SJSA1 (cell line): ENCODE measurements at regions not wholly inside any gene's neighbourhood (a gene's known extent, or its start where the extent isn't known, plus 50 kb on each side); places are given as distances from the start of the nearest gene placed in this dataset.
A peak's percentile ranks its signal among the peaks of the same experiment; 100 is the strongest.

ENCODE experiments used
- DNase-seq, 2 experiments: peaks; one replicate each; pipeline ENCODE4 v3.0.0-alpha.2; 2015 to 2020; ENCODE audit warnings: low spot score in 2 of 2, low read depth in 1 of 2
- H3K27ac ChIP-seq: fragments of 250-450 bp; sonication (Bioruptor Pico); 2 replicates; pipeline ENCODE4 v1.5.1; 2020; ENCODE audit warnings: mild to moderate bottlenecking, moderate library complexity
- H3K27me3 ChIP-seq: fragments of 250-450 bp; sonication (Bioruptor Pico); replicated peaks from 2 replicates; pipeline ENCODE4 v1.5.1; 2020; ENCODE audit warnings: mild to moderate bottlenecking, moderate library complexity
- H3K36me3 ChIP-seq: fragments of 250-450 bp; sonication (Bioruptor Pico); 2 replicates; pipeline ENCODE4 v1.5.1; 2020; ENCODE audit warnings: mild to moderate bottlenecking
- H3K4me1 ChIP-seq: fragments of 250-450 bp; sonication (Bioruptor Pico); replicated peaks from 2 replicates; pipeline ENCODE4 v1.6.1; 2021; ENCODE audit warnings: mild to moderate bottlenecking
- H3K4me3 ChIP-seq: fragments of 250-450 bp; sonication (Bioruptor Pico); 2 replicates; pipeline ENCODE4 v1.5.1; 2020; ENCODE audit warnings: mild to moderate bottlenecking
- H3K9me3 ChIP-seq: fragments of 250-450 bp; sonication (Bioruptor Pico); replicated peaks from 2 replicates; pipeline ENCODE4 v1.5.1; 2020; ENCODE audit warnings: mild to moderate bottlenecking

DNA sequence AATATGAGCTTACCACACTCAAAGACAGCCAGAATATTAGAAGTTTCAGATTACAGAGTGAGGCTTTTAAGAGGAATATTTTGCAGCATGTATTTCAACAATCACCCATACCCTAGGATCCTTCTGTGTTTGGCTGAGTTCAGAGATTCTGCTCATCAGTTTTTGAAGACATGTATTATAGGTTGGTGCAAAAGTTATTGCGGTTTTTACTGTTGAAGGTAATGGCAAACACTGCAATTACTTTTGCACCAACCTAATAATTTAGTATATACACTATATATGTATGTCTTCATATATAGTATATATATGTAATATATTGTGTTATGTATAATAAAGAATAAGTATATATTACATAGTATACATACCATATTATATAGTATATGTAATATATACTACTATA is 435.1 kb downstream of the IRS2 start:
- DNase-seq: no peak
- Histone ChIP-seq H3K9me3 (no peaks in the 10 kb centered on the region), H3K4me3 (no peak overlapping the region), H3K4me1 (peaks cover 31% of the 10 kb centered on the region), H3K27ac (no peak overlapping the region), H3K27me3 (no peaks in the 10 kb centered on the region), H3K36me3 (no peaks in the 10 kb centered on the region)

DNA sequence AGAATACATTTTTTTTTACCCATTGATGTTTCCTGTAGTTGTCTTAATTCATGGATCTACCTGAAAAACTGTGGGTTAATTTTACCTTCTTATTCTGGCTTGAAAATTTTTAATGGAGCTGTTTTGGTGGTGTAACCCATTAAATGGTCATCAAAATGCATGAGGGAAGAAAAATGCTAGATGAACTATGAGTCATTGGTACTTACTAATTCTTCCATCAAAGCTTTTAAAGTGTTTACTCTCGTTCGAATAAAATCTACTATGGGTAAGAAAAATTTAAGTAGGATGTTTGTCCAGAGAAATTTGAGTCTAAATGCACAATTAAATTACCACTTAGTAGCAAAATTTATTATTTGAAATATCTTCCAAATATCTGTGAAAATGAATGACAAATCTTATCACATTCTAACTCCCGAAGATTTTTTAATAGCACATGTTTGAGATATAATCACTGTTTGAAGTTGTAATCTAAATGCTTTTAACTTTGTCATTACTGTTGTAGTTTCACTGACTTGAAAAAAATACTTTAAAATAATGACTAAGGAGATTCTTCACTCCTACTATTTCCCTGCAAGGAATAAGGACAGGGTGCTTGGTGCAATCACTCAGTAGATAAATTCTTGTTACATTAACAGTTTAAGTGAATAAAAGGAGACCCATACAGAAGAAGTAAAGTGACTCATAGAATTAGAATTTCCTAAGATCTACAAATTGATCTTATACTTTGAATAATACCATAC is 437.7 kb downstream of the IRS2 start:
- H3K4me1 ChIP-seq: peaks cover 55% of the 10 kb centered on the region
- no peaks in the 10 kb centered on the region for H3K27me3 ChIP-seq
- H3K4me3 ChIP-seq: no peak overlapping the region
- no peaks in the 10 kb centered on the region for H3K9me3 ChIP-seq
- peak; percentile 64 to 94 for DNase-seq
- H3K36me3 ChIP-seq: no peaks in the 10 kb centered on the region
- H3K27ac ChIP-seq: peak overlapping the region; percentile 54

DNA sequence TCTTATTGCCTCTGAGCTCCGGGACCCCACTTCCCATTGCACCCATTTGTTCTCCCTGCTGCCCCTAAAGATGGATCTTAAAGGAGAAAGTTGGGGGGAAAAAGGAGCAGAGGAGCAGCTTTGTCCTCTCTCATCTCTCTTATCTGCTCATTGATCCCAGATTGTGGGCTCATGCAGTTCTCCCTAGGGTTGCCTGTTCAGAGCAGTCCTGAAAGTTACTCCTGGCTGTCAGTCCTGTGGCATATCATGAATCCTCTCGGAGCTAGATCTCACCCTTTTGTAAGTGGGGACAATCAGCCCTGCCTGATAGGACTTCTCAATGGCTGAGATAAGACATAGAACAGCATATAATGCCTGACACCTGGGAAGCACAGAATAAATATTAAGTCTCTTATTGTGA is 440.3 kb downstream of the IRS2 start:
- peak in 1 of 2 experiments; percentile 55 for DNase-seq
- Histone ChIP-seq H3K4me3 (no peak overlapping the region), H3K27ac (peak overlapping the region; percentile 71), H3K9me3 (no peaks in the 10 kb centered on the region), H3K4me1 (peaks cover 55% of the 10 kb centered on the region), H3K27me3 (no peaks in the 10 kb centered on the region), H3K36me3 (no peaks in the 10 kb centered on the region)

DNA sequence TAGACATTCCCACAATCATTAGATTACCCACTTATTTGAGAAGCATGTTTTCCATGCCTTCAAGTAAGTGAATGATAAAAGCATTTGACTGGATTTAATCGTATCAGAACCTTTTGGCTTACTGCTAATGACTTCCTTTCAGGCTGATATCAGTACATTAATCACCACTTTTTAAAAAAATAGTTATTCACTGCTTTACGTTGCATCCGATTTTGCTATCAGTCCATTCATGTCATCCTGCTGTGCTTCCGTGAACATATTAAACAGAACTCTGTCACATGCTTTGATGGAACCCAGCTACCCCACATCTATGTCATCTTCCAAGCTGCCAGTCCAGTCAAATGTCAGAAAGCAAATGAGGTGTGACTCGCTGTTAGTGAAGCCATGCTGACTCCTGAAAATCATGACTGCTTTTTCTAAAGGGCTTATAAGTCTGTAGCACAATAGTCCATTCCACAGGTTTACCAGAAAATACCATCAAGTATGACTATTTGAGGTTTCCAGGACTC is 440.9 kb downstream of the IRS2 start:
- no peaks in the 10 kb centered on the region for H3K36me3 ChIP-seq
- no peak overlapping the region for H3K4me3 ChIP-seq
- H3K4me1 ChIP-seq: peaks cover 55% of the 10 kb centered on the region
- H3K27ac ChIP-seq: peak overlapping the region; percentile 71
- H3K27me3 ChIP-seq: no peaks in the 10 kb centered on the region
- peak; percentile 84 to 95 for DNase-seq
- H3K9me3 ChIP-seq: no peaks in the 10 kb centered on the region

DNA sequence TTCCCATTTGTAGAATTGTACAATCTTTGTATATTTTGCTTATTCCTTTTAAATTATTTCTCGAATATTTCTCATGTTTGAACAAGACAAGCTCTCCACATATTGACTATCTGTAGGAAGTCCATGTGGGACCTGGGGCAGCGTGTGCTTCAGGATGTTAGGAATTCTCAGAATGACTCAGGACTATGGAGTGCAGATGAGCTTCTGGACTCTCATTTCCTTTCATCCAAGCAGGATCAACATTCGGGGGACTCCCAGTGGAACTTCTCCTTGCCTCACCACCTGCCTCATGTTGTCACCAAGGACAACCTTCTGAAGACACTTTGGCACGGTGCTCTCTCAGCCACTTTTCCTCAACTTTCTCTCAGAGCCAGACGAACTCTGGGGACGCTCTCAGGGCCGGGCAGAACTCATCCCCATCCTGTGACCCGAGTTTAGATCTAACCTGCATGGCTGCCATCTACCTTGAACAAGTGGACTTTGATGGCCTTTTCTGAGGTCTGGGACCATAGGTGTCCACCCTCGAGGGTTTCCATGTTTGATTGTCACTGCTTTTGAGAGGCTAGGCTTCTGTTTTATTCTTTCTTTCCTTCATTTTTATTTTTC is 441.7 kb downstream of the IRS2 start:
- Histone ChIP-seq H3K4me3 (peak overlapping the region; percentile 1), H3K9me3 (no peaks in the 10 kb centered on the region), H3K27ac (peak overlapping the region; percentile 71), H3K27me3 (no peaks in the 10 kb centered on the region), H3K36me3 (no peaks in the 10 kb centered on the region), H3K4me1 (peaks cover 50% of the 10 kb centered on the region)
- DNase-seq: peak; percentile 94 to 98

DNA sequence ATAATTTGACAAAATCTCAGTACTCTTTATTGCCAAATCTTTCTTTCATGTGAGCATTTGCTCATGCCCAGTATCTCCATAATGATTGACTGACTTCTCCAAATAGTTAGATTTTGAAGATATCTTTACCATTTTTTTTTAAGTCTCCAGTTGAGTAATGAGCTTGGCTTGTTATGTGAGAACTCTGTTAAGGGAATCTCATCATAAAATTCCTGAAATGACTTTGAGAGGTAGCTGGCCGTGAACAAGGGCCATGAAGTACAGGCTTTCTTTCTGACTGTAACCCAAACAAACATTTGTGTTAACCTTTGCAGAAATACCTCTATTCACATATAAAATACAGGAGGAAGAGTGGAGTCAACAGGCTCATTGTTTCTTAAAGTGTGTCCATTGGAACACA is 449.7 kb downstream of the IRS2 start:
- no peaks in the 10 kb centered on the region for H3K27me3 ChIP-seq
- no peak overlapping the region for H3K4me3 ChIP-seq
- no peaks in the 10 kb centered on the region for H3K36me3 ChIP-seq
- peak overlapping the region; percentile 44 for H3K27ac ChIP-seq
- DNase-seq: peak; percentile 89 to 98
- H3K4me1 ChIP-seq: peaks cover 22% of the 10 kb centered on the region
- H3K9me3 ChIP-seq: no peaks in the 10 kb centered on the region

DNA sequence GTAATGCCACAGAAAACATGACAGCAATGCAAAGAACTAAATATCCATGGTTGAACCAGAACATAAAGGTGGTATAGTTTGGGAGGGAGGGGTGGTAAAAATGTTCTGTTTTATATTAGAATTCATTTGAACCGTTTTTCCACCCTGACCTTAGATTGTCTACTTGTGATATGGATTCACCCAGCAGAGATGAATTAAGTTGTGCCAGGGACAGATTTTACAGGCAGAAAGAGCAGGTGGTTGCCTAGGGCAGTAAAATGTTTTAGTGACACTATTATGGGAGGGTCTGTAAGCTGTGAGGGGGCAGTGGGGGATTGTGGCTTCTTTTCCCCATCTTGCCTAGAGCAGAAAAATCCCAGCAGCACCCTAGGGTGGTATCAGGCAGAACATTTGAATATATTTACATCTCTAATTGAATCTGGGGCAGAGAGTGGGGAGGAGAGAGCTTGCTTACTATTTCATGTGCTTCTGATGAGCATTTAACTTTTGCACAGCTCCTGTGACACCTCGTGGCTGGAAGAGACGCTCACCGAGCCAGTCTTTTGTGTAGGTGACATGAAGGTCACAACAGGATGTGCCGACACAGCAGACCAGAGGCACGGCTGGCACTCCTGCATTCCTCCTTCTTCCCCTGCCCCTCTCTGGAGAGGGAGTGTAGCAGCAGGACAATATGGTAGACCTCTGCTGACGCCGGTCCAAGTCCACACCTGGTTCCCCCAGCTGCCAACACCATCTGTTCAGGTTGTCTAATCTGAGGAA is 452.3 kb downstream of the IRS2 start:
- Histone ChIP-seq H3K27me3 (no peaks in the 10 kb centered on the region), H3K9me3 (no peaks in the 10 kb centered on the region), H3K27ac (no peak overlapping the region), H3K4me1 (peaks cover 34% of the 10 kb centered on the region), H3K36me3 (no peaks in the 10 kb centered on the region), H3K4me3 (no peak overlapping the region)
- DNase-seq: peak in 1 of 2 experiments; percentile 66

DNA sequence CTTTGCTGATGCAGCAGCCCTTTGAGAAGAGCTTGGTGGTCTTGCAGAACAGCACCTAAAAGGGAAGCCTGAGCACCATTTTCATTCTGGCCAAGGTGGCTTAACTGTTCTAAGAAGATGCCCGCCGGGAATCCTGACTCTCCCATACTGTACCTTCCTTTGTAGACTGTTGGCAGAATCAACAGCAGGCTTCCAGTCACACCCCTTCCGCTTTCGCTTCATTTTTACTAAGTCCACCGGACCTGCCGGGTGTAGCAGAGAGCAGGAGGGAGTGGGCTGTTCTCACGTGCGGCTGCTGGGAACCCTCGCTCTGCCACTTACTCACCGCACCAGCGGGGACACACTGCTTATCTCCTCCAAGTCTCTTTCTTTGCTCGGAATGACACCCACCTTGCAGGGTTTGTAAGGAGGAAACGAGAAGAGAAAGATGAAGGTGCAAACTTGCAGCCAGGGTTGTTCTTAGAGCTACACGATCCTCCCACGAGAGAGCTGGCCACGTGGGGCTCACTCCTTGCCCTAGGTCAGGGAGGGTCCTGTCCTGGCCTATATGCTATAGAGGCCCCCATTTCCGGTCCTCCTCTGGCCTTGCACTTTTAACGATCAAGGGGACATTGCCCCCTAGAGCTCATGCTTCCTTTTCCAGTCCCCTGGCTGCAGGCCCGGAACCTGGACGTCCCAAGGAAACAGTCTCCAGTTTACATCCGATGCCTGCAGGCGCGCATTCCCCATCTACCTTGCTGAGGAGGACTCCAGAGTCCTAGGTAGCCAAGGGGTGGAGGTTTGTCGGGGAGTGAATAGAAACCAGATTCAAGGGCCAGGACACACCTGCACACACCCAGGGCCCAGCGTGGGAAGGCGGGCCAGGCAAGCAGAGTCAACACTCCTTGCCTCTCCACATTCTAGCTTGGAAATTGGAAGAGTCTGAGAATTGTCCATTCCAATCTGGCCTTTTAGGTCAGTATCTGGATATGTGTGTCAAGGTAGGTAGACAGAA is 453.6 kb downstream of the IRS2 start:
- H3K4me3 ChIP-seq: no peak overlapping the region
- H3K36me3 ChIP-seq: no peaks in the 10 kb centered on the region
- H3K4me1 ChIP-seq: peaks cover 34% of the 10 kb centered on the region
- DNase-seq: peak in 1 of 2 experiments; percentile 72
- no peak overlapping the region for H3K27ac ChIP-seq
- H3K9me3 ChIP-seq: no peaks in the 10 kb centered on the region
- H3K27me3 ChIP-seq: no peaks in the 10 kb centered on the region

DNA sequence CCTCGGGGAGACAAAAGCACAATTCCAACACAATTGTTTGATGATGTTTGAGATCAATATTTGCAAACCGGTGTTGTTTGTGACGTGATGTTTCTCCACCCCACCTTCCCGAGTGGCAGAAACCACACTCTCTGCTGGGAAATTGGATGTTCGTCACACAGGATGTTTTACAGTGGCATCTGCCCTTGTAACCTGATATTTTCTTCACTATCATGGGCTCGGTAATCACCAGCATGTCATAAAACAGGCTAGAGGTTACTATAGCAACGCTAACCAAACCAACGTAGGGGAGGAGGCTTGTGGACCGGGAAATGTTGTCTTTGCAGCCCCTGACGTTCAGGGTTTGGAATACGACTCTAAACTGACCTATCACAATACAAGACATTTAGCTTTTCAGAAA is 454.5 kb downstream of the IRS2 start:
- Histone ChIP-seq H3K9me3 (no peaks in the 10 kb centered on the region), H3K4me1 (peaks cover 27% of the 10 kb centered on the region), H3K27ac (no peak overlapping the region), H3K36me3 (no peaks in the 10 kb centered on the region), H3K4me3 (no peak overlapping the region), H3K27me3 (no peaks in the 10 kb centered on the region)
- peak in 1 of 2 experiments; percentile 59 for DNase-seq

DNA sequence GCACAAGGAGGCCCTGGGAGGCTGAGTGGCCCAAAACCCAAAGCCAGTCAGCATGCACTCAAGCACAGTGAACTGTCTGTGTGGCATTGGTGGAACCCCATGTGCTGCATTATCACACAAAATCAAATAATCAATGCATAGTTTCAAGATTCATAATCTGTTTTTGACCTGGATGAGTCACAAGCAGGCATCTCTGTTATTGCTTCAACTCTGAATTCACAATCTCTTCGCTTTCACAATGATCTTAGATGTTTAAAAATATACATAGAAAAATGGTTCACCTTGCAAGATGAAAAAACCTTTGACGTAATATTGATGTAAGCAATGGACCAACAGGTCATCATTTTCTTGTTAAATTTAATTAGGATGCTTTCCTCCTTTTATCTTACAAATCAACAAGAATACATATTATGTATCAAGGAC is 455.4 kb downstream of the IRS2 start:
- DNase-seq: peak in 1 of 2 experiments; percentile 59
- no peaks in the 10 kb centered on the region for H3K27me3 ChIP-seq
- H3K4me3 ChIP-seq: no peak overlapping the region
- H3K9me3 ChIP-seq: no peaks in the 10 kb centered on the region
- peaks cover 18% of the 10 kb centered on the region for H3K4me1 ChIP-seq
- H3K36me3 ChIP-seq: no peaks in the 10 kb centered on the region
- no peak overlapping the region for H3K27ac ChIP-seq

DNA sequence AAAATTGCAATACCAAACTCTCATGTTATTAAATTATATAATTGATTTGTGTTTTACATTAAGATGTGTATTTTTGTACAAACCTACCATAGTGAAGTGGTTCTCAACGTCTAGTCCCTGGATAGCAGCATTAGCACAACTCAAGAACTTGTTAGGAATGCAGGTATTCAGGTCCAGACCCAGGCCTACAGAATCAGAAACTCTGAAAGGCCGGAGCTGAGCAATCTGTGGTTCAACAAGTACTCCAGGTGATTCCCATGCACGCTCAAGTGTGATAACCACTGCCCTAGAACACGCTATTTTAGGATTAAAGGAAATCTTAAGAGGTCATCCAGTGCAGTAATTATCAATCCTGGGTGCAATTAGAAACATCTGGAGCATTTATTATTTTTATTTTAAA is 456.3 kb downstream of the IRS2 start:
- DNase-seq: peak in 1 of 2 experiments; percentile 55
- H3K27ac ChIP-seq: no peak overlapping the region
- H3K36me3 ChIP-seq: no peaks in the 10 kb centered on the region
- no peaks in the 10 kb centered on the region for H3K9me3 ChIP-seq
- peaks cover 16% of the 10 kb centered on the region for H3K4me1 ChIP-seq
- H3K27me3 ChIP-seq: no peaks in the 10 kb centered on the region
- H3K4me3 ChIP-seq: no peak overlapping the region

DNA sequence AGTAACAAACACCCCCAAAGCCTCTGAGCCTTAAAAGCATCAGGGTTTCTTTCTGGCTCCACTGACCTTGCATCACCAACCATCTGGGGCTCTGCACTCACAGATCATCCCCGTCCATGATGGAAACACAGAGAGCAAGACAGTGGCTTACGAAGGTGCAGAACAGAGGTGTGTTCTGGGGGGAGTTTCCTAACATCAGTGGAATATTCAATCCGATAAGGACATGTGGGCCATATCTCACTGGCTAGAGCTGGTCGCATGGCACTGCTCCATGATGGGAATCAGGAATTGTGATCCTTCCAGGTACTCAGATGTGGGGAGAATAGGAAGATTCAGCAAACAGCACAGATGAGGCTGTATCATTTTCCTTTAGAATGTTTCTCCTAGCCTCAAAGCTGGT is 457.2 kb downstream of the IRS2 start:
- Histone ChIP-seq H3K4me3 (no peak overlapping the region), H3K9me3 (no peaks in the 10 kb centered on the region), H3K36me3 (no peaks in the 10 kb centered on the region), H3K27me3 (no peaks in the 10 kb centered on the region), H3K4me1 (peaks cover 16% of the 10 kb centered on the region), H3K27ac (no peak overlapping the region)
- DNase-seq: peak in 1 of 2 experiments; percentile 59

DNA sequence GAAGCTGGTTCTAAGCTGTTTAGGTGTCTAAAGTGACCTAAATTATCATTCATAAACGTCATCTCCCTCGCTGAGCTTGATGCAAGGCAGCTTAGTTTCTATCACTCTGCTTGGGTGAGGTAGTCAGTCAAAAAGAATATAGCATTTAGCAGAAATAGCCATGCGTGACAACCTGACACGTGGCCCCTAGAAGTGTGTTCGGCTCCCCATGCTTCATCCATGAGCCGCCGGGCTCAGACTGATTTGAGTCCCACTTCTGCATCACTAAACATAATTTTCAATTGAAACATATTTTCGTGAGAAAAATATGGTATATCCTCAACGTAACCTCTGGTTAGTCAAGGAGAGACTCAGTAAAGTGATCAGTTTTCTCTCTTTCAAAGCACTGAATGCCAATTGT is 459.8 kb downstream of the IRS2 start:
- peak in 1 of 2 experiments; percentile 58 for DNase-seq
- H3K4me3 ChIP-seq: no peak overlapping the region
- H3K4me1 ChIP-seq: peaks cover 11% of the 10 kb centered on the region
- H3K36me3 ChIP-seq: no peaks in the 10 kb centered on the region
- no peak overlapping the region for H3K27ac ChIP-seq
- no peaks in the 10 kb centered on the region for H3K27me3 ChIP-seq
- H3K9me3 ChIP-seq: 0 out of 2 replicates have a peak, but pooled peaks cover 8% of the 10 kb centered on the region
